HCT116 (cell line): ENCODE measurements at regions not wholly inside any gene's neighbourhood (a gene's known extent, or its start where the extent isn't known, plus 50 kb on each side); places are given as distances from the start of the nearest gene placed in this dataset.

ENCODE experiments used
- ATAC-seq: fragments of 200-7000 bp; cut with Tn5 transposase; 2 replicates; pipeline ENCODE4 v1.9.1; 2020; ENCODE audit warnings: mild to moderate bottlenecking, moderate library complexity
- BruUV-seq: library from RNA; stranded (reverse); fragments of 400-500 nt; replicated peaks from 2 replicates; lab custom pipeline; 2021; lab: Mats Ljungman, UMichigan
- CTCF ChIA-PET: fragments of 300-600 bp; sonication (Branson Sonifier 250); formaldehyde crosslinking; loops from one replicate; lab custom pipeline; 2021; ENCODE audit warnings: antibody characterized with exemption; lab: Charles Lee
- POLR2A ChIA-PET: fragments of 300-600, 350-600 bp; sonication (Branson Sonifier 250); formaldehyde crosslinking; loops from one replicate; lab custom pipeline; 2021; ENCODE audit warnings: antibody characterized with exemption; lab: Charles Lee
- RAD21 ChIA-PET, 2 experiments: fragments of 300-600 bp; sonication (Branson Sonifier 250); formaldehyde crosslinking; loops; one replicate each; lab custom pipeline; 2023; ENCODE audit warnings: low total read pairs in 2 of 2; ENCODE audit not compliant: uncharacterized antibody in 2 of 2, unreplicated experiment in 2 of 2, low non-redundant PET in 1 of 2; lab: Charles Lee
- DNase-seq: peaks from one replicate; pipeline ENCODE4 v3.0.0-alpha.2; 2010; ENCODE audit warnings: low read depth, low spot score
- H2AFZ ChIP-seq: fragments of 200-600 bp; shearing (Covaris generic), sonication (generic); 2 replicates; pipeline ENCODE4 v1.6.1; 2017; ENCODE audit warnings: low read depth, mixed run types, mixed read lengths, antibody characterized with exemption, low read length; ENCODE audit not compliant: poor library complexity, severe bottlenecking
- H3K27ac ChIP-seq: 2 replicates; pipeline ENCODE4 v1.5.1; 2012; ENCODE audit warnings: low read depth, low read length
- H3K27me3 ChIP-seq: fragments of 200-600 bp; sonication (generic); 2 replicates; pipeline ENCODE4 v1.6.1; 2016; ENCODE audit warnings: mixed run types, low read length, mixed read lengths; ENCODE audit not compliant: insufficient read depth
- H3K36me3 ChIP-seq, 2 experiments: fragments of 200-500 bp in 1 of 2; fragments of 200-600 bp in 1 of 2; sonication (Bioruptor generic) in 1 of 2; sonication (generic) in 1 of 2; 2 replicates each; pipeline versions ENCODE4 v1.5.1 to v1.6.1; 2014 to 2016; ENCODE audit warnings: low read length in 2 of 2, inconsistent platforms in 1 of 2, mixed read lengths in 1 of 2, mixed run types in 1 of 2; ENCODE audit not compliant: insufficient read depth in 2 of 2, control insufficient read depth in 1 of 2
- H3K4me1 ChIP-seq, 2 experiments: fragments of 200-600 bp in 1 of 2; sonication (generic) in 1 of 2; 2 replicates each; pipeline versions ENCODE4 v1.5.1 to v1.6.1; 2012 to 2017; ENCODE audit warnings: low read length in 2 of 2, inconsistent platforms in 1 of 2, mild to moderate bottlenecking in 1 of 2, mixed read lengths in 1 of 2, mixed run types in 1 of 2, moderate library complexity in 1 of 2; ENCODE audit not compliant: insufficient read depth in 2 of 2, control insufficient read depth in 1 of 2
- H3K4me2 ChIP-seq: fragments of 200-600 bp; sonication (generic); 2 replicates; pipeline ENCODE4 v1.6.1; 2017; ENCODE audit warnings: mixed run types, low read length, mixed read lengths
- H3K4me3 ChIP-seq, 2 experiments: fragments of 200-600 bp in 1 of 2; sonication (generic) in 1 of 2; replicated peaks in 1 of 2; 2 replicates each; pipeline ENCODE4 v1.5.1; 2011 to 2016; ENCODE audit warnings: low read length in 2 of 2, control low read depth in 1 of 2, low read depth in 1 of 2, mild to moderate bottlenecking in 1 of 2, mixed read lengths in 1 of 2, mixed run types in 1 of 2
- H3K79me2 ChIP-seq: fragments of 200-600 bp; sonication (generic); 2 replicates; pipeline ENCODE4 v1.6.1; 2017; ENCODE audit warnings: mild to moderate bottlenecking, mixed run types, low read length, moderate library complexity, mixed read lengths; ENCODE audit not compliant: insufficient read depth
- H3K9ac ChIP-seq: fragments of 200-600 bp; sonication (generic); 2 replicates; pipeline ENCODE4 v1.6.1; 2016; ENCODE audit warnings: low read length, mixed read lengths
- H3K9me2 ChIP-seq: fragments of 200-600 bp; sonication (generic), shearing (Covaris generic); 2 replicates; pipeline ENCODE4 v1.6.1; 2017; ENCODE audit warnings: mixed run types, mild to moderate bottlenecking, moderate library complexity; ENCODE audit not compliant: insufficient read depth
- H3K9me3 ChIP-seq, 2 experiments: fragments of 200-500 bp in 1 of 2; fragments of 200-600 bp in 1 of 2; sonication (Bioruptor generic) in 1 of 2; sonication (generic) in 1 of 2; 2 replicates each; pipeline ENCODE4 v1.6.1; 2014 to 2017; ENCODE audit warnings: low read length in 2 of 2, mixed read lengths in 2 of 2, inconsistent platforms in 1 of 2, low read depth in 1 of 2, mild to moderate bottlenecking in 1 of 2, mixed run types in 1 of 2, moderate library complexity in 1 of 2; ENCODE audit not compliant: control insufficient read depth in 1 of 2, insufficient read depth in 1 of 2
- H4K20me1 ChIP-seq: fragments of 200-600 bp; sonication (generic), shearing (Covaris generic); 2 replicates; pipeline ENCODE4 v1.6.1; 2017; ENCODE audit warnings: mixed run types, mild to moderate bottlenecking, moderate library complexity; ENCODE audit not compliant: insufficient read depth
- CEBPB ChIP-seq: IDR thresholded peaks from 2 replicates; pipeline ENCODE4 v1.6.1; 2012; ENCODE audit warnings: low read depth
- POLR2A ChIP-seq: IDR thresholded peaks from 2 replicates; pipeline ENCODE4 v1.7.0; 2011; ENCODE audit warnings: borderline replicate concordance; ENCODE audit not compliant: insufficient read depth, insufficient read length; ENCODE audit errors: extremely low read depth
- RAD21 ChIP-seq: IDR thresholded peaks from 2 replicates; pipeline ENCODE4 v1.6.1; 2012; ENCODE audit warnings: low read depth, mild to moderate bottlenecking
- REST ChIP-seq: IDR thresholded peaks from 2 replicates; pipeline ENCODE4 v1.6.1; 2012; ENCODE audit warnings: low read depth
- SP1 ChIP-seq: IDR thresholded peaks from 2 replicates; pipeline ENCODE4 v1.6.1; 2012; ENCODE audit warnings: low read depth
- SRF ChIP-seq: IDR thresholded peaks from 2 replicates; pipeline ENCODE4 v1.6.1; 2012; ENCODE audit warnings: low read depth
- YY1 ChIP-seq: IDR thresholded peaks from 2 replicates; pipeline ENCODE4 v1.6.1; 2011; ENCODE audit warnings: low read length, low read depth, moderate library complexity, mild to moderate bottlenecking; ENCODE audit not compliant: insufficient replicate concordance; ENCODE audit errors: extremely low read depth
- intact Hi-C: fragments of 100-400 bp; cut with micrococcal nuclease; formaldehyde crosslinking; loops from 2 replicates; pipeline ENCODE4 v1.10.0; 2022
- TF ChIP-seq, protein P1 (sequence below), 3 experiments: fragments of 200-600 bp in 1 of 3; sonication (generic) in 1 of 3; IDR thresholded peaks in 2 of 3; conservative IDR thresholded peaks in 1 of 3; 2 replicates each; pipeline ENCODE4 v1.5.1; 2012 to 2017; ENCODE audit warnings: low read depth in 2 of 3, low read length in 2 of 3, antibody characterized with exemption in 1 of 3, borderline replicate concordance in 1 of 3, control low read depth in 1 of 3, mild to moderate bottlenecking in 1 of 3, mixed read lengths in 1 of 3, mixed run types in 1 of 3, moderate library complexity in 1 of 3; ENCODE audit not compliant: insufficient read depth in 1 of 3

DNA sequence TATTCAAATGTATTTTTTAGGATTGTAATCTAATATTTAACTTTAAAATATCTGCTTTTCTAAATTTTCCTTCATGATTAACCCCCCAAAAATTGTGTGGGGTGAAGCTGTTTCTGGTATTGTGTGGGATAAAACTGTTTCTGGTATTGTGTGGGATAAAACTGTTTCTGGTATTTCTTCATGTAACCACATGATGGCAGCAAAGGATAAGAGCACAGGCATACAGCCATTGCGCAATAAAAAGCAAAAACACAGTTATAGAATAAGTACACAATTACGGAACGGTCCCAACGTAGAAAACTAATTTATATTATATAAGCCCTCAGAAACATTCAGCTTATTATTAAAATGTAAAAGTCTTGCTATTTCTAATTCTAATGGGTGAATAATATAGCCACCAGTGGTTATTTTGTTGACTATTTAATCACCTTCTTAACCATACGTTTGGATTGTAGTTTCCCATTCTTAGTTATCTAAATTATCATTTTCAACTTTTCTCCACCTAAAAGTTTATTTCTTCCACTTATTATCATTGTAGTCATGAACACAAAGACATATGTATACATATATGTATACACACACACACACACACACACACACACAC is 333.9 kb upstream of the FSTL5 start:
- H3K36me3 ChIP-seq: no peaks in the 10 kb centered on the region
- no peaks in the 10 kb centered on the region for H4K20me1 ChIP-seq
- H3K9ac ChIP-seq: no peak overlapping the region
- H3K27ac ChIP-seq: no peak overlapping the region
- H3K4me3 ChIP-seq: no peak overlapping the region
- peak overlapping the region; percentile 81 for H2AFZ ChIP-seq
- no peaks in the 10 kb centered on the region for H3K4me1 ChIP-seq
- CTCF ChIA-PET: interaction anchor here (1.0 to 5.3 kb wide), 6 partner anchors 13 to 1053 kb away, joined by 3 to 21 read pairs (median 4); no protein-coding TSS in a partner anchor
- H3K4me2 ChIP-seq: peak overlapping the region; percentile 24; the same call in 1 of the 2 replicates
- TF ChIP-seq YY1 (no peak), REST (no peak), RAD21 (peak; percentile 92), CEBPB (peak; percentile 100), SP1 (no peak), SRF (no peak), POLR2A (no peak)
- TF ChIP-seq, protein P1, sequence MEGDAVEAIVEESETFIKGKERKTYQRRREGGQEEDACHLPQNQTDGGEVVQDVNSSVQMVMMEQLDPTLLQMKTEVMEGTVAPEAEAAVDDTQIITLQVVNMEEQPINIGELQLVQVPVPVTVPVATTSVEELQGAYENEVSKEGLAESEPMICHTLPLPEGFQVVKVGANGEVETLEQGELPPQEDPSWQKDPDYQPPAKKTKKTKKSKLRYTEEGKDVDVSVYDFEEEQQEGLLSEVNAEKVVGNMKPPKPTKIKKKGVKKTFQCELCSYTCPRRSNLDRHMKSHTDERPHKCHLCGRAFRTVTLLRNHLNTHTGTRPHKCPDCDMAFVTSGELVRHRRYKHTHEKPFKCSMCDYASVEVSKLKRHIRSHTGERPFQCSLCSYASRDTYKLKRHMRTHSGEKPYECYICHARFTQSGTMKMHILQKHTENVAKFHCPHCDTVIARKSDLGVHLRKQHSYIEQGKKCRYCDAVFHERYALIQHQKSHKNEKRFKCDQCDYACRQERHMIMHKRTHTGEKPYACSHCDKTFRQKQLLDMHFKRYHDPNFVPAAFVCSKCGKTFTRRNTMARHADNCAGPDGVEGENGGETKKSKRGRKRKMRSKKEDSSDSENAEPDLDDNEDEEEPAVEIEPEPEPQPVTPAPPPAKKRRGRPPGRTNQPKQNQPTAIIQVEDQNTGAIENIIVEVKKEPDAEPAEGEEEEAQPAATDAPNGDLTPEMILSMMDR (IDR thresholded peaks at IDR 0.05 in 2 of 3, conservative IDR thresholded peaks at IDR 0.05 in 1 of 3; ENCODE audit: borderline replicate concordance in 1 of 3, insufficient read depth in 1 of 3, low read depth in 2 of 3, low read length in 2 of 3): peak; percentile 66 to 82 (median 78)
- H3K27me3 ChIP-seq: no peaks in the 10 kb centered on the region
- POLR2A ChIA-PET: no interaction called here
- no TSS peak for BruUV-seq
- intact Hi-C loops: loop anchor here (1.0 to 5.0 kb wide), 6 partner anchors 462 to 1515 kb away; partner anchors contain the start of gene NPY1R
- RAD21 ChIA-PET: interaction anchor here in 1 of 2 experiments (0.6 to 2.0 kb wide), 2 partner anchors 540 to 695 kb away, joined by 3 to 4 read pairs; no protein-coding TSS in a partner anchor
- H3K9me2 ChIP-seq: no peaks in the 10 kb centered on the region
- no peaks in the 10 kb centered on the region for H3K9me3 ChIP-seq
- H3K79me2 ChIP-seq: no peaks in the 10 kb centered on the region
- ATAC-seq: peak; percentile 63
- DNase-seq: peak; percentile 15
